HepG2 (cell line): ENCODE measurements at regions not wholly inside any gene's neighbourhood (a gene's known extent, or its start where the extent isn't known, plus 50 kb on each side); places are given as distances from the start of the nearest gene placed in this dataset.

ENCODE experiments used
- ATAC-seq: fragments of 200-7000 bp; cut with Tn5 transposase; 3 replicates; pipeline ENCODE4 v1.9.1; 2020; ENCODE audit warnings: mild to moderate bottlenecking, moderate library complexity
- BruUV-seq: library from RNA; stranded (reverse); fragments of 400-500 nt; replicated peaks from 2 replicates; lab custom pipeline; 2021; lab: Mats Ljungman, UMichigan
- CTCF ChIA-PET: fragments of 300-600 bp; formaldehyde crosslinking; extraction: SDS; loops from one replicate; lab custom pipeline; 2021; ENCODE audit warnings: low total read pairs, inconsistent platforms, low intra/inter-chr PET ratio; lab: Yijun Ruan, JAX
- POLR2A ChIA-PET: fragments of 350-600 bp; sonication (Branson Sonifier 250); formaldehyde crosslinking; loops from one replicate; lab custom pipeline; 2020; ENCODE audit warnings: antibody characterized with exemption, inconsistent platforms; lab: Yijun Ruan, JAX
- DNase-seq: peaks from one replicate; pipeline ENCODE4 v3.0.0-alpha.2; 2015; ENCODE audit warnings: low spot score
- FAIRE-seq: peaks from 3 replicates; lab custom pipeline; 2011; peaks lifted over from hg19 to GRCh38; lab: Jason Lieb, UNC
- H2AFZ ChIP-seq: one replicate; pipeline ENCODE4 v1.6.1; 2011; ENCODE audit warnings: low read length, inconsistent platforms
- H3K27ac ChIP-seq: fragments of 300-600 bp; 3 replicates; pipeline ENCODE4 v1.8.0; 2011; ENCODE audit warnings: mixed run types, mild to moderate bottlenecking, mixed read lengths, low read length, inconsistent platforms; ENCODE audit not compliant: insufficient read depth; ENCODE audit errors: extremely low read length
- H3K27me3 ChIP-seq, 2 experiments: fragments of 200-600 bp in 1 of 2; 2 replicates in 1 of 2; 3 replicates in 1 of 2; pipeline versions ENCODE4 v1.6.0 to v1.8.0; 2011; ENCODE audit warnings: low read length in 2 of 2, mild to moderate bottlenecking in 2 of 2, moderate library complexity in 2 of 2, inconsistent platforms in 1 of 2; ENCODE audit not compliant: insufficient read depth in 2 of 2, control insufficient read depth in 1 of 2
- H3K36me3 ChIP-seq, 2 experiments: fragments of 200-600 bp in 1 of 2; replicated peaks in 1 of 2; 2 replicates in 1 of 2; 3 replicates in 1 of 2; pipeline versions ENCODE4 v1.5.1 to v1.8.0; 2011; ENCODE audit warnings: low read length in 2 of 2, inconsistent platforms in 1 of 2; ENCODE audit not compliant: insufficient read depth in 2 of 2, control insufficient read depth in 1 of 2
- H3K4me1 ChIP-seq: 2 replicates; pipeline ENCODE4 v1.5.1; 2012; ENCODE audit warnings: low read length, inconsistent platforms; ENCODE audit not compliant: insufficient read depth
- H3K4me2 ChIP-seq: 2 replicates; pipeline ENCODE4 v1.6.0; 2011; ENCODE audit warnings: low read depth, low read length, inconsistent platforms
- H3K4me3 ChIP-seq, 3 experiments: fragments of 200-600 bp in 1 of 3; sonication (generic), shearing (Covaris generic) in 1 of 3; replicated peaks in 1 of 3; 2 replicates each; pipeline ENCODE4 v1.5.1; 2011 to 2016; ENCODE audit warnings: low read length in 3 of 3, inconsistent platforms in 2 of 3, low read depth in 2 of 3, mild to moderate bottlenecking in 2 of 3, control low read depth in 1 of 3, mixed read lengths in 1 of 3; ENCODE audit not compliant: insufficient read depth in 1 of 3
- H3K79me2 ChIP-seq: one replicate; pipeline ENCODE4 v1.6.1; 2011; ENCODE audit warnings: low read length, inconsistent platforms; ENCODE audit not compliant: insufficient read depth
- H3K9ac ChIP-seq: 2 replicates; pipeline ENCODE4 v1.6.0; 2011; ENCODE audit warnings: mild to moderate bottlenecking, low read depth, low read length, inconsistent platforms; ENCODE audit not compliant: insufficient read depth
- H3K9me3 ChIP-seq: 2 replicates; pipeline ENCODE4 v1.5.1; 2012; ENCODE audit warnings: mild to moderate bottlenecking, low read length
- H4K20me1 ChIP-seq: 2 replicates; pipeline ENCODE4 v1.6.0; 2011; ENCODE audit warnings: inconsistent platforms, mild to moderate bottlenecking, low read length, moderate library complexity; ENCODE audit not compliant: insufficient read depth
- CCAR2 ChIP-seq: fragments of 200-400 bp; formaldehyde crosslinking; optimal IDR thresholded peaks from 2 replicates; pipeline ENCODE3; 2018; ENCODE audit warnings: low read depth, mild to moderate bottlenecking, low read length, moderate library complexity
- DR1 ChIP-seq: sonication (generic); formaldehyde crosslinking; IDR thresholded peaks from 2 replicates; pipeline ENCODE4 v1.8.0; 2021; ENCODE audit warnings: mild to moderate bottlenecking, missing genetic modification reagents, inconsistent platforms
- FOXM1 ChIP-seq: sonication (generic); formaldehyde crosslinking; IDR thresholded peaks from 2 replicates; pipeline ENCODE4 v1.5.0; 2020; ENCODE audit warnings: missing genetic modification reagents
- HMGA1 ChIP-seq: sonication (generic); formaldehyde crosslinking; conservative IDR thresholded peaks from 2 replicates; pipeline ENCODE4 v1.4.0; 2020; ENCODE audit warnings: missing genetic modification reagents
- TP53 ChIP-seq: sonication (generic); formaldehyde crosslinking; conservative IDR thresholded peaks from 2 replicates; pipeline ENCODE4 v1.4.0; 2020; ENCODE audit warnings: missing genetic modification reagents
- U2AF1 ChIP-seq: fragments of 200-400 bp; formaldehyde crosslinking; optimal IDR thresholded peaks from 2 replicates; pipeline ENCODE3; 2017; ENCODE audit warnings: mild to moderate bottlenecking, low read depth, low read length
- YY1 ChIP-seq: IDR thresholded peaks from 2 replicates; pipeline ENCODE4 v1.6.1; 2011; ENCODE audit warnings: low read length, low read depth, moderate library complexity, mild to moderate bottlenecking; ENCODE audit not compliant: insufficient read depth, insufficient replicate concordance
- ZC3H13 ChIP-seq: sonication (generic); formaldehyde crosslinking; IDR thresholded peaks from 2 replicates; pipeline ENCODE4 v1.8.1; 2023; ENCODE audit warnings: mild to moderate bottlenecking, missing genetic modification reagents, moderate library complexity
- ZNF230 ChIP-seq: sonication (generic); formaldehyde crosslinking; IDR thresholded peaks from 2 replicates; pipeline ENCODE4 v1.4.0; 2020; ENCODE audit warnings: mild to moderate bottlenecking, missing genetic modification reagents
- ZNF501 ChIP-seq: sonication (generic); formaldehyde crosslinking; IDR thresholded peaks from 2 replicates; pipeline ENCODE4 v1.5.1; 2020; ENCODE audit warnings: mild to moderate bottlenecking, moderate library complexity, missing genetic modification reagents
- ZNF564 ChIP-seq: sonication (generic); formaldehyde crosslinking; IDR thresholded peaks from 2 replicates; pipeline ENCODE4 v1.8.1; 2023; ENCODE audit warnings: mild to moderate bottlenecking, missing genetic modification reagents
- ZNF577 ChIP-seq: sonication (generic); formaldehyde crosslinking; IDR thresholded peaks from 2 replicates; pipeline ENCODE4 v1.4.0; 2020; ENCODE audit warnings: mild to moderate bottlenecking, low read depth, missing genetic modification reagents, borderline replicate concordance
- ZNF703 ChIP-seq: sonication (generic); formaldehyde crosslinking; IDR thresholded peaks from 2 replicates; pipeline ENCODE4 v1.5.1; 2020; ENCODE audit warnings: missing genetic modification reagents, mild to moderate bottlenecking, moderate library complexity, borderline replicate concordance
- ZNF713 ChIP-seq: sonication (generic); formaldehyde crosslinking; IDR thresholded peaks from 2 replicates; pipeline ENCODE4 v1.4.0; 2020; ENCODE audit warnings: mild to moderate bottlenecking, missing genetic modification reagents
- ZSCAN12 ChIP-seq: sonication (generic); formaldehyde crosslinking; IDR thresholded peaks from 2 replicates; pipeline ENCODE4 v1.9.0; 2021; ENCODE audit warnings: mild to moderate bottlenecking, missing genetic modification reagents
- ZSCAN31 ChIP-seq: sonication (generic); formaldehyde crosslinking; IDR thresholded peaks from 2 replicates; pipeline ENCODE4 v1.5.0; 2020; ENCODE audit warnings: low read depth, mild to moderate bottlenecking, missing genetic modification reagents
- WGBS: methylation state at CpG from one replicate; pipeline ENCODE4 v1.1.6; 2017; ENCODE audit warnings: low lambda C conversion rate; 5-methylcytosine and 5-hydroxymethylcytosine counted together
- in situ Hi-C: cut with HindIII; loops from 2 replicates; pipeline ENCODE4 v1.10.0; 2017; ENCODE audit warnings: low pct_unique_long_range_greater_than_20kb; ENCODE audit not compliant: extremely low pct_ligation_motif_present
- intact Hi-C: fragments of 100-400 bp; cut with micrococcal nuclease; formaldehyde crosslinking; loops from one replicate; pipeline ENCODE4 v1.10.0; 2022; ENCODE audit not compliant: unreplicated experiment
- TF ChIP-seq, protein P1 (sequence below): sonication (generic); formaldehyde crosslinking; IDR thresholded peaks from 2 replicates; pipeline ENCODE4 v1.5.1; 2020; ENCODE audit warnings: missing genetic modification reagents, mild to moderate bottlenecking, borderline replicate concordance
- TF ChIP-seq, protein P2 (sequence below): fragments of 450-650 bp; IDR thresholded peaks from 2 replicates; pipeline ENCODE4 v1.6.1; 2017; ENCODE audit warnings: mild to moderate bottlenecking
- TF ChIP-seq, protein P3 (sequence below): sonication (generic); formaldehyde crosslinking; IDR thresholded peaks from 2 replicates; pipeline ENCODE4 v1.4.0; 2020; ENCODE audit warnings: mild to moderate bottlenecking, missing genetic modification reagents

DNA sequence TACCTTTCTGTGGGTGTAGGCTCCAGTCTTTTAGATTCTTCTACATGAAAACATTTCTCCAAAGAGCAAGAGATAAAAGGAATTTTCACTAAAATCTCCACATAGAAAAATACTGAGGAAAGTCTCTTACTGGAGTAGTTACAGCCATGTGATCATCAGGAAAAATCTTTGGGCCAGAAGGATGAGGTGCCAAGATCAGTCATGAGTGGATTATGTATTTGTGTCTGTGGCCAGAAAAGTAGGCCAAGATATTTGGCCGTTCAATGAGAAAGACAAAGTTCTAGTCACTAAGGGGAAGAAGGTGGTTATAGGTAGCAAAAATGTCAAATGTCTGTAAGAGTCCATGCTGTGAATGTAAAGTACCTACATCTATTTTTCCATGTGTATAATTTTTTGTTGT, 339.3 kb downstream of the NSUN3 start:
- ATAC-seq (no peak), DNase-seq (no peak), FAIRE-seq (no peak)
- intact Hi-C loops, result no loop called here
- Histone ChIP-seq H3K9ac (no peak overlapping the region), H2AFZ (no peak overlapping the region), H3K79me2 (no peaks in the 10 kb centered on the region), H3K27ac (no peak overlapping the region), H3K4me1 (no peaks in the 10 kb centered on the region), H3K4me3 (no peak overlapping the region), H3K9me3 (no peaks in the 10 kb centered on the region), H3K27me3 (no peaks in the 10 kb centered on the region), H3K36me3 (no peaks in the 10 kb centered on the region), H4K20me1 (no peaks in the 10 kb centered on the region), H3K4me2 (no peak overlapping the region)
- WGBS, result 4% methylated on average over 1 of the region's 1 CpG
- TF ChIP-seq ZNF230 (CRISPR knock-in tag) (no peak), ZNF577 (no peak), YY1 (no peak), ZSCAN31 (CRISPR knock-in tag) (no peak), ZNF713 (CRISPR knock-in tag) (no peak), DR1 (CRISPR knock-in tag) (no peak), HMGA1 (no peak), FOXM1 (CRISPR knock-in tag) (no peak), ZNF703 (CRISPR knock-in tag) (no peak), ZNF501 (CRISPR knock-in tag) (no peak), ZSCAN12 (CRISPR knock-in tag) (no peak), ZC3H13 (CRISPR knock-in tag) (no peak), CCAR2 (no peak), TP53 (CRISPR knock-in tag) (no peak), U2AF1 (no peak), ZNF564 (no peak)
- TF ChIP-seq, protein P1, sequence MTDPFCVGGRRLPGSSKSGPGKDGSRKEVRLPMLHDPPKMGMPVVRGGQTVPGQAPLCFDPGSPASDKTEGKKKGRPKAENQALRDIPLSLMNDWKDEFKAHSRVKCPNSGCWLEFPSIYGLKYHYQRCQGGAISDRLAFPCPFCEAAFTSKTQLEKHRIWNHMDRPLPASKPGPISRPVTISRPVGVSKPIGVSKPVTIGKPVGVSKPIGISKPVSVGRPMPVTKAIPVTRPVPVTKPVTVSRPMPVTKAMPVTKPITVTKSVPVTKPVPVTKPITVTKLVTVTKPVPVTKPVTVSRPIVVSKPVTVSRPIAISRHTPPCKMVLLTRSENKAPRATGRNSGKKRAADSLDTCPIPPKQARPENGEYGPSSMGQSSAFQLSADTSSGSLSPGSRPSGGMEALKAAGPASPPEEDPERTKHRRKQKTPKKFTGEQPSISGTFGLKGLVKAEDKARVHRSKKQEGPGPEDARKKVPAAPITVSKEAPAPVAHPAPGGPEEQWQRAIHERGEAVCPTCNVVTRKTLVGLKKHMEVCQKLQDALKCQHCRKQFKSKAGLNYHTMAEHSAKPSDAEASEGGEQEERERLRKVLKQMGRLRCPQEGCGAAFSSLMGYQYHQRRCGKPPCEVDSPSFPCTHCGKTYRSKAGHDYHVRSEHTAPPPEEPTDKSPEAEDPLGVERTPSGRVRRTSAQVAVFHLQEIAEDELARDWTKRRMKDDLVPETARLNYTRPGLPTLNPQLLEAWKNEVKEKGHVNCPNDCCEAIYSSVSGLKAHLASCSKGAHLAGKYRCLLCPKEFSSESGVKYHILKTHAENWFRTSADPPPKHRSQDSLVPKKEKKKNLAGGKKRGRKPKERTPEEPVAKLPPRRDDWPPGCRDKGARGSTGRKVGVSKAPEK, result no peak
- TF ChIP-seq, protein P2, sequence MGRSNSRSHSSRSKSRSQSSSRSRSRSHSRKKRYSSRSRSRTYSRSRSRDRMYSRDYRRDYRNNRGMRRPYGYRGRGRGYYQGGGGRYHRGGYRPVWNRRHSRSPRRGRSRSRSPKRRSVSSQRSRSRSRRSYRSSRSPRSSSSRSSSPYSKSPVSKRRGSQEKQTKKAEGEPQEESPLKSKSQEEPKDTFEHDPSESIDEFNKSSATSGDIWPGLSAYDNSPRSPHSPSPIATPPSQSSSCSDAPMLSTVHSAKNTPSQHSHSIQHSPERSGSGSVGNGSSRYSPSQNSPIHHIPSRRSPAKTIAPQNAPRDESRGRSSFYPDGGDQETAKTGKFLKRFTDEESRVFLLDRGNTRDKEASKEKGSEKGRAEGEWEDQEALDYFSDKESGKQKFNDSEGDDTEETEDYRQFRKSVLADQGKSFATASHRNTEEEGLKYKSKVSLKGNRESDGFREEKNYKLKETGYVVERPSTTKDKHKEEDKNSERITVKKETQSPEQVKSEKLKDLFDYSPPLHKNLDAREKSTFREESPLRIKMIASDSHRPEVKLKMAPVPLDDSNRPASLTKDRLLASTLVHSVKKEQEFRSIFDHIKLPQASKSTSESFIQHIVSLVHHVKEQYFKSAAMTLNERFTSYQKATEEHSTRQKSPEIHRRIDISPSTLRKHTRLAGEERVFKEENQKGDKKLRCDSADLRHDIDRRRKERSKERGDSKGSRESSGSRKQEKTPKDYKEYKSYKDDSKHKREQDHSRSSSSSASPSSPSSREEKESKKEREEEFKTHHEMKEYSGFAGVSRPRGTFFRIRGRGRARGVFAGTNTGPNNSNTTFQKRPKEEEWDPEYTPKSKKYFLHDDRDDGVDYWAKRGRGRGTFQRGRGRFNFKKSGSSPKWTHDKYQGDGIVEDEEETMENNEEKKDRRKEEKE, result no peak
- TF ChIP-seq, protein P3, sequence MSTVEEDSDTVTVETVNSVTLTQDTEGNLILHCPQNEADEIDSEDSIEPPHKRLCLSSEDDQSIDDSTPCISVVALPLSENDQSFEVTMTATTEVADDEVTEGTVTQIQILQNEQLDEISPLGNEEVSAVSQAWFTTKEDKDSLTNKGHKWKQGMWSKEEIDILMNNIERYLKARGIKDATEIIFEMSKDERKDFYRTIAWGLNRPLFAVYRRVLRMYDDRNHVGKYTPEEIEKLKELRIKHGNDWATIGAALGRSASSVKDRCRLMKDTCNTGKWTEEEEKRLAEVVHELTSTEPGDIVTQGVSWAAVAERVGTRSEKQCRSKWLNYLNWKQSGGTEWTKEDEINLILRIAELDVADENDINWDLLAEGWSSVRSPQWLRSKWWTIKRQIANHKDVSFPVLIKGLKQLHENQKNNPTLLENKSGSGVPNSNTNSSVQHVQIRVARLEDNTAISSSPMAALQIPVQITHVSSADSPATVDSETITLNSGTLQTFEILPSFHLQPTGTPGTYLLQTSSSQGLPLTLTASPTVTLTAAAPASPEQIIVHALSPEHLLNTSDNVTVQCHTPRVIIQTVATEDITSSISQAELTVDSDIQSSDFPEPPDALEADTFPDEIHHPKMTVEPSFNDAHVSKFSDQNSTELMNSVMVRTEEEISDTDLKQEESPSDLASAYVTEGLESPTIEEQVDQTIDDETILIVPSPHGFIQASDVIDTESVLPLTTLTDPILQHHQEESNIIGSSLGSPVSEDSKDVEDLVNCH (CRISPR knock-in tag), result no peak
- POLR2A ChIA-PET, result no interaction called here
- in situ Hi-C loops, result no loop called here
- BruUV-seq, result no TSS peak
- CTCF ChIA-PET, result no interaction called here
